ENCODE measurements at regions not wholly inside any gene's neighbourhood (a gene's known extent, or its start where the extent isn't known, plus 50 kb on each side); places are given as distances from the start of the nearest gene placed in this dataset.
"Not testable (repeated sequence)": the region's sequence is repeated elsewhere in the genome, so short reads cannot be mapped to it uniquely, and the experiment has no call there.

- no peak for DNase-seq
These were observed 438.3 kb upstream of the SEL1L start for GRCh38 chr14:81971911-81972310.

GRCh38 chr14:81972601-81973000 is 438.9 kb upstream of the SEL1L start:
- DNase-seq = no peak

DNA sequence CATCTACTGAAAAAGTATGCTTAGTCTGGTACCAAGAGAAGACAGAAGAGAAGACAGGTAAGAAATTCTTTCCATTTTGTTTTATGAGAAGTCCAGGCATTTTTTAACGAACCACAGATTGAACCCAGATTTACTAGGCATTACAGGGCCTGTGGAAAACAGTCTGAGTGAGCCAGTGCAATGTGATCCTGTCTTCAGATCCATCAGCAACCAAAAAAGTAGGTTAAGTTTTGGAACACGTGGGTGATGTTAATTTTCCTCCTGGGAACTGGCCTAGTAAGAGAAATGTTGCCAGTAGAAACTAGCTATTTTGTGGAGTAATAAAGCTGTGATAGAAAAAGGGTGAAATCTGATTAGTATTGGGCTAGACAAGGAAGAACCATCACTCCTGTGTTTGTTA is 440.9 kb upstream of the SEL1L start:
- no peak for DNase-seq

DNA sequence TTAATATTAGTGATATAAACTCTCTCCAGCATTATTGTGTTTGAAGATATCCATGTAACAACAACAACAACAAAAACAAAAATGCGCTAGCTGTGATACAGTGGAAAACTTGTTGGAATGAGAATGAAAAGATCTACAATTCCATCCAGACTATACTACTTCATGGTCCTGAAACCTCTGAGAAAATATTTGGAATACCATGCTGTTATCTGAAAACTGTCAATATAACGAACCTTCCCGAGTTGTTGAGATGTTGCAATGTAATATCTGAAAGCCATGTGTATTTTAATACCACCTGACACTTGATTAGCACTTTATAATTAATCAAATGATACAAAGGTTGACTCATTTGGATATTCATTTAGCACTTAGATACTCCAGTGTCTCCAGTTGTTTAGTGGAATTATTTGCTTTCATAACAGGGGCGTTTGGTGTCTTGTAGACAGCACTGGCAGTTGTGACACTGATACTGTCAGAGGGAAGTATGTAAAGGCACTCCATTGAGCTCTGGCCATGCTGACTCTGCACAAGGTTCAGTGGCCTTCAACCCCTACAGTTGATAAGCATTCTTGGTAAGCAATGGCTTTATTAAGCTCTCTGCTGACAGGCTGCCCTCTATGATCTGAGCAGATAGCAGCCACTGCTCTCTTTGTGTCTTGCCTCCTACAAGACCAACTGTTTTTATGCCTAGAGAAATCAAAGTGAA is 447.1 kb upstream of the SEL1L start:
- DNase-seq = no peak

DNA sequence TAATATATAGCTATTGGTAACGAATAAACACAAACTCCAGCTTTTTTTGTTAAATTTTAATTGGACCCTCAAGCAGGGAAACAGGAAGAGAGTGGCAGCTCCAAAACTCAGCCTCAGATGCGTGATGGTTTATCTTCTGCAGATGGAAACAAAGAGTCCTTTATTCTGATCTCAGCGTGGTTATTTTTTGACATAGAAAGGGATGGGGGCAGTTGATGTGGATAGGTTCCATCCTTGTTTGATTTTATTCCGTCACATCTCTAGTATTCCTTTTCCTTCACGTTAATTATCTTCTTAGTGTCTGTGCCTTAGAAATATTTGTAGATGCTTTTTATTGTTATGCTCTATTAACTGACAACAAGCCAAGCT is 447.6 kb upstream of the SEL1L start:
- DNase-seq = no peak

GRCh38 chr14:81982046-81982445 is 448.4 kb upstream of the SEL1L start:
- DNase-seq = no peak

DNA sequence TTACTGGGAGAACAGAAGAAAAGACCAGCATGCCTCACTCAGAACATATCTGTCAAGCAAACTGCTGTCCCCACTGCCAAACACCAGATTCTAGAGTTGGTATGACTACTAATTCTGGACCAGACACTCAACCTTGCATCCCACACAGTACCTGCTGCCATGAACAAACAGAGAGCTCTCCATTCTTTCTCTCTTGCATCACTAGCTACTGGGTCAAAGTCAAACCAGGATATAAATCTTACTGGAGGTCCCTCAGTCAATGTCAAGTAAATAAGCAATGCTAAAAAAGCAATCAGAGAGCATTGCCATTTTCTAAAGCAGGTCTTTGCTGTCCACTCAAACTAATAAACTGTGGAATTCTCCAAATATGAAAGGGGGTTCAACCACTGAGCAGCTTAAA is 452.4 kb upstream of the SEL1L start:
- DNase-seq = no peak

- DNase-seq = no peak
These were observed 455.6 kb upstream of the SEL1L start for GRCh38 chr14:81989211-81989610.

DNA sequence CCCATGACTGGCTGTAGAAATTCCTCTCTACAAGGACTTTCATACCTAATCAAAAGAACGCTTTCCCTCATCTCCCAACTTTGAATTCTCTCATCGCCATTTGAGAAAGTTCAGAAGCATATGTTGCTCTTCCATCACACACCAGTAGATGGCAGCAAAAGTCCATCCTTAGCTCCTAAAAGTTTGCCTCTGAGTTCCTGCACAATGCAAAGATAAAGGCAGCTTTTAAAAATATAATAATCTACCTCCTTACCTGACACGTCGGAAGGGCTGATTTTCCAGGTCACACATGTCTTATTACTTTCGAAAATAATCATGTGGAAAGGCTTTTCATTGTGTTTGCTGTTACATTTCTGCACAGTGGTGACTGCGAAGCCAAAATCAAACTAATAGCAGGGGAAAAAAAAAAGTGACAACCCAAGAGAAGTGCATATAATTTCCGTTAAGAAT is 456.7 kb upstream of the SEL1L start:
- no peak for DNase-seq

DNA sequence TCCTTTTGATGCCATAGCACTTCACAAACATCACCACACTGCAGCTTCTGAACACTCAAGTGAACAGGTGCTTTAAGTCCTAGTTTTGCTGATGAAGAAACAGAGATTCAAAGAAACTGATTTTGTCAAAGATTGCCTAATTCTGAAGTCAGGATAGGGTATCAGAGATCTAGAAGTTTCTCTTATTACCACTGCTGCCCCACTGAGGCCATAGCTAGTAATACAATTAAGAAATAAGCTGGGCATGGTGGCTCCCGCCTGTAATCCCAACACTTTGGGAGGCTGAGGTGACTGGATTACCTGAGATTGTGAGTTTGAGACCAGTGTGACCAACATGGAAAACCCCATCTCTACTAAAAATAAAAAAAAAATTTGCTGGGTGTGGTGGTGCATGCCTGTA is 458.3 kb upstream of the SEL1L start:
- DNase-seq = no peak

DNA sequence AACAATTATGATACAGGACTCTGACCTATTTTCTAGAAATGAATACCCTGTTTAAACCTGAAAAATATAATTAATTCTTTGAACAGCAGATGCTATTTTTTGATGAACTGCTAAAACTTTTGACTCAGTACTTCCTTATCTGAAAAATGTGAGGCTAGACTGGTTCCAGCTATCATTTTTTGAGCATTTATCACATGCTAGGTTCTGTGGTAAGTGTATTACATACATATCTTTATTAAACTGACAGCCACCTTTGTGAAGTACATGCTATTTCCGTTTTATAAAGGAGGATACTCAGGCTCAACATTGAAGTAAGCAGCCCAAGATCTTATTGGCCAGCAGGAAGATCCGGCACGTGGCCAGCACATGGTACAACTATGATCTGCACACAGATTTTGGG is 459.8 kb upstream of the SEL1L start:
- no peak for DNase-seq

GRCh38 chr14:82003426-82003825 is 469.8 kb upstream of the SEL1L start:
- no peak for DNase-seq

DNA sequence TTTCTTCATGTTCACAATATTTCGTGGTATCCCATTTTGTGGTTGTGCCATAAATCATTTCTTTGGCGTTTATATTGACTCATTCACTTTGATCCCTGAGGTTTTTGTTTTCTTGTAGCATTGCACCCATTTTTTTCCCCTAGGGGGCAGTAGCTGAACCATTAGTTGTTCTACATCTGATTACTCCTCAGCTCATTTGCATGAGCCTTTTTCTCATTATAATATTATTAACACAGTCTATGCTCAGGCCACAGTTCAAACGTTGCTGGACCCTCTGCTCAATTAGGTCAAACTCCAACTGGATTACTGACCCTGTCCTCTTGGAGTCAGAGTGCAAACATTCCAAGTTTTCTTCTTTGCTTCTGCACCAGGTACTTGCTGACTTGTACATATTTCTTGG is 475.4 kb upstream of the SEL1L start:
- no peak for DNase-seq

DNA sequence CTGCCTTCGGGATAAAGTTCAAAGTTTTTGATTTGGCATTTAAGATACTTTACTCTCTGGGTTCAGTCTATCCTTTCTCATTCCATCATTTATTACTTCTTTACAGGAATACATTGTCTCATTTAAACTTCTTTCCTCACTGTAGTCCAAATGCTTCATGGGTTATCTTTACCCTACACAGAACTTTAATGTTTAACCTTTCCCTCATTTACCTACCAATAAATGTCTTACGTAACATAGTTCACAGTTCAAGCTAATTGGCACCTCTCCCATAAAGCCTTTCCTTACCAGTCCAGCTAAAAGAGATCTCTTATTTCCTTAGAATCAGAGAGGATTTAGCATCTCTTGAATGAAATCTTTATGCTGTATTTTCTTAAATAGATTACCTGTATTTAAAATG is 476.3 kb upstream of the SEL1L start:
- DNase-seq = no peak

- no peak for DNase-seq
These were observed 477.8 kb upstream of the SEL1L start for GRCh38 chr14:82011460-82011859.

DNA sequence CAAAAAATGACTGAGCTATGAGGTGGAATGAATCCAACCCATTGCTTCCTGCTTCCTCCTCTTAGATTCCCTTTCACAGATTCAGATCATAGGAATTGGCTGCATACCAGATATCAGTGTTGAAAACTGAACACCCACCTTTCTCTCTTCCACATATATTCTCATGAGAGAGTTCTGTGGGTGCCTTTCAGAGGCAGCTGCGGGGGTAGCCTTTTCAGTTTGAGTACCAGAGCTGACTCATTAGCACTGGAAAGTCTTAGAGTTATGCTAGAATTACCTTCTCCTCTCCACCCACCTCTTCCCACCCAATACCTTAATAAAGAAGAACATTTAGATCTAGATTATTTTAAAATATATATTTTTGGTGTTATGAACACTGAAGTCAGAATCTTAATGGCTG is 495.4 kb upstream of the SEL1L start:
- no peak for DNase-seq

DNA sequence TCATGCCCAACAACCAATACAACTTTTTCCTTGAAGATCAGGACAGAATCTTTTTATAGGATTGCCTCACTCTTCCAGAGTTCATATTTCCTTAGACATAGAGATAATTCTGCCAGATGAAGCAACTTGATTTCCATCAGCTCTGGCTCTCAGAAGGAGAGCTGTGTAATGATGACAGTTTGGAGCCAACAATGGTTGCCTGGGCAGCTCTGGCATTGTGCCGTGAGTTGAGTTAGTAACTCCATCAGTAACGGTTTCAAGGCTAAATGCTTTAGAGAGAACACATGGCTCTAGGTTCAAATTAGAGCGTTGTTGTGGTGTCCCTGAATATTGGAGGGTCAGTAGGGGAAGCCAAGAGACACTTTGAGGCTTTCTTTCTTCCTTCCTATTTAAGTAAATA is 501.7 kb upstream of the SEL1L start:
- no peak for DNase-seq

- not testable (repeated sequence) for DNase-seq
These were observed 504.4 kb upstream of the SEL1L start for GRCh38 chr14:82038066-82038465.

GRCh38 chr14:82045339-82045738 is 511.7 kb upstream of the SEL1L start:
- DNase-seq = no peak

DNA sequence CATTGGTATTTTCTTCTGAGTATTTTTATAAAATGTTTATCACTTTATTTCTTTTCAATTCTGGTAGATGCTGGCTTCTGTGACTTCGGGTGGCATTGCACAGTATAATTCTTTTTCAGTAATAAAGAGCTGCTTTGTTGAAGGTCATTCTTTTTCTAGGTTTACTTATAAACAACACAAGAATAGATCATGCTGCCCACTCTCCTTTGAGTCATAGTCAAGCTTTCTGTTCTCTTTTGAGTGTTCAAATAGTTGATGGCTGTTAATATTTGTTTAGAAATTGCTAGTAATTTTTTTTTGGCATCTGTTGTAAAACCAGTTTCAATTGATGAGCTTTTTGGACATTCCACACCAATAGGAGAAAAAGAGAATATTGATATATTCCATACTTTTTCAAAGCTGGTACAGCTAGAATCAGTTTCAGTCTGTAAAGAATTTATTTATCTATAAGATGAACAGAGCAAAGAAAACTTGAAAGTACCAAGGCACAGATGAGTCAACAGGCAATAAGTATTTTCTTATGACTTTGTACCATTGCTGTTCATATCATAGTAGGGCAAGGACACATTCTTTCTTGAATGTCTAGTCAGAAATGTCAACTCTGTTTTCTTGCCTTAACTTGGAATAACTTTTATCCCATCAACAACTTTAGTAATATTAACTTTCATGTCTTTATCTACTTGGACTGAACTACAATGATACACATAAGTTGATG is 513.0 kb upstream of the SEL1L start:
- no peak for DNase-seq

DNA sequence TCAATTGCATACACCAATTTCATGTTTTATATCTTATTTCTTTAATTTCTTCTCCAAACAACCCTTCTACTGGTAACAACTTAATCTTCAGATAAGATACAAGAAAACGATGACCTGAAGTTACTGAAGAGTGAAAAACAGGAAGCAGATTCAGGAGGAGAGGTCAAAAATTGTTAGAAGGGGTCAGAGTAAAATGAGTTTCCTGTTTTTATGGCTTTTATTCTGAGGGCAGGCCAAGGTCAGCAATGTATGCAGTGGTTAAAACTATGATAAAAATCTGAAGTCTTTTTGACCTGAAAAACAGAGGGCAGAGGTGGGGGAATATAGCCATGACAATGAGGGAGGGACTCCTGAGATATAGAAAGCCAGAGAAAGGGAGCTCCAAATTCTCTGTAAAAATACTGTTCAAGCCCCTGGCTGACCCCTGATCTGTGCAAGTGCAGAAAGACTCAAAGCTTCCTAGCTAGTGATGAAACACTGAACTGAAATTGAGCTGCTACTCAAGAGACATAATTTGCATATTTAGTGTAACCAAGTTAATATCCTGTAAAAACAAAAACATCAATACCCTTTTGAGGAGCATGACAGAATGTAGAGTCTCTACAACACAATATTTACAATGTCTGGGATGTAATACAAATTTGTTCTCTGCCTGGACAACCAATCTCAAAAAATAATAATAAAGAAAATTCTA is 514.3 kb upstream of the SEL1L start:
- DNase-seq = no peak

GRCh38 chr14:82052778-82053177 is 519.1 kb upstream of the SEL1L start:
- DNase-seq = no peak

- DNase-seq = no peak
These were observed 522.0 kb upstream of the SEL1L start for GRCh38 chr14:82055515-82056115.

GRCh38 chr14:82060219-82060618 is 526.6 kb upstream of the SEL1L start:
- no peak for DNase-seq
